Sigmoid colon (tissue), 4 donors: ENCODE measurements at regions not wholly inside any gene's neighbourhood (a gene's known extent, or its start where the extent isn't known, plus 50 kb on each side); places are given as distances from the start of the nearest gene placed in this dataset.

Source experiments
- POLR2A ChIP-seq, 2 donors: fragments of 450-650 bp; IDR thresholded peaks; one replicate each; pipeline ENCODE4 v1.6.1; 2016; ENCODE audit warnings: antibody characterized with exemption in 2 of 2, mild to moderate bottlenecking in 2 of 2, moderate library complexity in 2 of 2
- POLR2AphosphoS5 ChIP-seq, 4 donors: sonication (generic); formaldehyde crosslinking; IDR thresholded peaks; one replicate each; pipeline ENCODE4 v1.6.1; 2017; ENCODE audit warnings: antibody characterized with exemption in 4 of 4
- TF ChIP-seq, protein P1 (sequence below), 4 experiments: fragments of 450-650 bp in 3 of 4; fragments of 200-600 bp in 1 of 4; IDR thresholded peaks; one replicate each; pipeline ENCODE4 v1.5.1; 2016 to 2019; ENCODE audit warnings: antibody characterized with exemption in 4 of 4, mild to moderate bottlenecking in 3 of 4, moderate library complexity in 2 of 4

DNA sequence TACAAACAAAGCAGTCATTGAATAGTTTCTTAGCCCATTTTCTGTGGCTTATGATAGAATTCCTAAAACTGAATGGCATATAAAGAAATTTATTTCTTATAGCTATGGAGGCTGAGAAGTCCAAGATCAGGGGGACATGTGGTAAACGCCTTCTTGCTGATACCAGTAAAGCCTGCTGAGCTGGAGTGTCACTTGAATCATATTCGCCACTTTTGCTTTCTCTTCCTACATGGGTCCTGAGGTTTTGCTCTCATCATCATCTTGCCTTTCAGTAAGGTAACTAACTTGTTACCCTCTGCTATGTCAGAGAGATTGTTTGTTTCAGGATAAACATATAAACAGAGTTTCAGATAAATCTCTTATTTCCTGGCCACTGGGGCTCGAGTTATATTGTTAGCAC is 203.3 kb upstream of the DMRT1 start:
- no peak for TF ChIP-seq POLR2AphosphoS5 (IDR thresholded peaks at IDR 0.05)
- TF ChIP-seq, protein P1, sequence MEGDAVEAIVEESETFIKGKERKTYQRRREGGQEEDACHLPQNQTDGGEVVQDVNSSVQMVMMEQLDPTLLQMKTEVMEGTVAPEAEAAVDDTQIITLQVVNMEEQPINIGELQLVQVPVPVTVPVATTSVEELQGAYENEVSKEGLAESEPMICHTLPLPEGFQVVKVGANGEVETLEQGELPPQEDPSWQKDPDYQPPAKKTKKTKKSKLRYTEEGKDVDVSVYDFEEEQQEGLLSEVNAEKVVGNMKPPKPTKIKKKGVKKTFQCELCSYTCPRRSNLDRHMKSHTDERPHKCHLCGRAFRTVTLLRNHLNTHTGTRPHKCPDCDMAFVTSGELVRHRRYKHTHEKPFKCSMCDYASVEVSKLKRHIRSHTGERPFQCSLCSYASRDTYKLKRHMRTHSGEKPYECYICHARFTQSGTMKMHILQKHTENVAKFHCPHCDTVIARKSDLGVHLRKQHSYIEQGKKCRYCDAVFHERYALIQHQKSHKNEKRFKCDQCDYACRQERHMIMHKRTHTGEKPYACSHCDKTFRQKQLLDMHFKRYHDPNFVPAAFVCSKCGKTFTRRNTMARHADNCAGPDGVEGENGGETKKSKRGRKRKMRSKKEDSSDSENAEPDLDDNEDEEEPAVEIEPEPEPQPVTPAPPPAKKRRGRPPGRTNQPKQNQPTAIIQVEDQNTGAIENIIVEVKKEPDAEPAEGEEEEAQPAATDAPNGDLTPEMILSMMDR (IDR thresholded peaks at IDR 0.05) = no peak
- no peak for TF ChIP-seq POLR2A (IDR thresholded peaks at IDR 0.05)
